GM19438 (cell line): ENCODE measurements at regions not wholly inside any gene's neighbourhood (a gene's known extent, or its start where the extent isn't known, plus 50 kb on each side); places are given as distances from the start of the nearest gene placed in this dataset.

Source experiments
- ATAC-seq: cut with Tn5 transposase; IDR thresholded peaks from one replicate; pipeline ENCODE4 v1.9.1; 2021; ENCODE audit warnings: low read depth; ENCODE audit not compliant: unreplicated experiment

DNA sequence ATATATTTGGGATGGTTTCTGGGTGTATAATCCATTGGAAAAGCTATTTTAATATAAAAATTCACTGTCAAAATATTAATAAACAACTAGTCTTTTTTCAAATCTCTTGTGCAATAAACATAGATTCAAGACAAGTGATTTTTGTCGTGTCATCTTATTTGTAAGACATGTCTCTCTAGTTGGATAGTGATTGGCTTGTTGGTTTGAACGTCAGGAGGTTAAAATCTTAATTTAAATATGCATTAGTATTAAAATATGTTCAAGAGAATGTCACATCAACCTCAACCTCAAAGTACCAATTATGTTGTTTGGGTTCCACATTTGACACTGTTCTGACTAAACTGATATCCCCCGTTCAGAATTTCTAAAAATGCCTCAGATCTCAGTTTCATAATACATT lies 287.6 kb downstream of the CASP12 start:
- ATAC-seq = no peak

DNA sequence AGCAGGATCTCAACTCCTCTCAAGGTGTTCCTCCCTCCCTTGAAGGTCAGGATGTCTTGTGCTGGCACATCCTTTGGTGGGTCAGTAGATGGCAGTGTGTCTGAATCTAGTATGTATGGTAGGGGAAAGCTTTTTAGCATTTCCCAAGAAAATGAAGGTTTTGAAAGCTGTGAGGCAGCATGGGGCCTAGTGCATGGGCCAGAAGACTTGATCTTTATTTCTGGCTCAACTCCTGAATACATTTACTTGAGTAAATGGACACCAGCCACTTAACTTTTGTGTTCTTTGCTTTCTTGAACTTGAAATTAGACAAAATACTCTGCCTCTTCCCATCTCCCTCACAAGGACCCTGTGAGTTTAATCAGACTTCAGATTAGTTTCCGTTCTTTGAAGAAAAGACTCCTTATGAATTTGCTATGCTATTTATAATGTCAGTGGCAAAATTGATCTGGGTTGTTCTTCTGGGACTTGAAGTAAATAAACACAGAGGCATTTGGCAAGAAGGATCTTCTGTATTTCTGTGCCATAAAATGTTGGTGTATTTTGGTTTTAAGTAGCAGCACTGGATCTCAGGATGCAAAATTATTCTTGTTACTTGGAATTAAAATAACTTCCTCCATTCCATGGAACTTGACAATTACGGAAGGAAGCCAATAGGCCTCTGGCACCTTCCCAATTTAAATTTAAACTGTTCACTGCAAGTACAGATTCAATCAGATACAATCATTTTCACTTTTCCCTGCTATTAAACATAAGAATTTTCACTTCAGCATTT lies 288.8 kb downstream of the CASP12 start:
- ATAC-seq = peak; percentile 86

DNA sequence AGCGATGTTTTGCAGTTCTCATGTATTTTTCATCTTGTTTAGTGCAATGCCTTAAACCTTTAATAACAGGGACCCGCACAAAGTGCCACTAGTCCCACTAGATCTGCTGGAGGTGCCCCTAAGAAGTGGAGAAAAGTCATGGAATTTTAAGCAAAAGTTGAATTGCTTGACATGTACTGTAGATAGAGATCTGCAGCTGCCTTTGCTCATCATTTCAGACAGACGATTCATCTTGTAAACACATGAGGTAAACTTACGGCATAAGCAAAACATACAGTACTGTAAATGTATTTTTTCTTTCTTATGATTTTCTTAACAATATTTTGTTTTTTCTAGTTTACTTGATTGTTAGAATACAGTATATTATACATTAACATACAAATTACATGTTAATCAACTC lies 295.6 kb downstream of the CASP12 start:
- ATAC-seq = no peak

DNA sequence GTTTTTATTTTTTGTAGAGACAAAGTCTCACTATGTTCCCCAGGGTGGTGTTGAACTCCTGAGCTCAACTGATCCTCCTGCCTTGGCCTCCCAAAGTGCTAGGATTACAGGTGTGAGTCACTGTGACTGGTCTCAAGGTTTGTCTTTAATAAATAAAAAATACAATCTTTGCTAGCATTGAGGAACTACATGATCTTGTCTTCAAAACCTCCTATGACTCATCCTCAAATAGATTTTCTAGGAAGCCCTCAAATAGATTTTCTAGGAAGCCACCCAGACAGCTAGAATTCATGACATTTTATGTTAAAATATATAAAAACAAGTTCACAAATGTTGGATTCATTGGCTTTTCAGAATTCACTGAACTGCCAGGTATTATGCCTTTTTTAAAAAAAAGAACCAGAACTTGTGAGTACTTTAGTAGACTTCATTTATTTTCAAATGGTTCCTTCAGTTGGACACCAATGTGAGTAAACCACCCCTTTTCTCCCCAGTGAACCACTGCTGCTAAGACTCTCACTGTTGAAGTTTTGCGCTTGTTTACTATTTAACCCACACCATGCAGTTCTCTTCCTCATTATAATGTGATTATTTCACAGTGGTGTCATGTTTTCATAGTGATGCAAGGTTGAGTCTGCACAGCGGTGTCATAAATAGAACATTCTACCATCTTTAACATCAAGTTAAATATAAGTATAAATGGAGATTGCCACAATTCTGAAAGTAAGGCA lies 303.9 kb downstream of the CASP12 start:
- ATAC-seq = no peak

DNA sequence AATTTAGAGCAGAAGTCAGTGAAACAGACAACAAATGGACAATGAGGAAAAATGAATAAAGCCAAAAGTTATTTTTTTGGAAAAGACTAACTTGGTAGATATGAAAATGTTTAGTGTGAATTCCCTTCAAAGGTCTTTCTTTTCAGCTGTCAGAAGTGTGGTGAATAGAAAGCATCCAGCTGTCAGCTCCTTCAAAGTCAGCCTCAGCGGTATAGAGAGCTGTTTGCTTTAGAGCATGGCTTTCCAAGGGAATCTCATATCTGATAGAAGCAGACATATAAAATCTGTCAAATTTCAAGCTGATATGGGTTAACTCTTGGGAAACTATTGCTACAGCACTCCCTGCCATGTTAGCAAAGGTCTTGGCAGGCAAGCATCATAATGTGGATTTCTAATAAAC lies 309.3 kb downstream of the CASP12 start:
- ATAC-seq = no peak

DNA sequence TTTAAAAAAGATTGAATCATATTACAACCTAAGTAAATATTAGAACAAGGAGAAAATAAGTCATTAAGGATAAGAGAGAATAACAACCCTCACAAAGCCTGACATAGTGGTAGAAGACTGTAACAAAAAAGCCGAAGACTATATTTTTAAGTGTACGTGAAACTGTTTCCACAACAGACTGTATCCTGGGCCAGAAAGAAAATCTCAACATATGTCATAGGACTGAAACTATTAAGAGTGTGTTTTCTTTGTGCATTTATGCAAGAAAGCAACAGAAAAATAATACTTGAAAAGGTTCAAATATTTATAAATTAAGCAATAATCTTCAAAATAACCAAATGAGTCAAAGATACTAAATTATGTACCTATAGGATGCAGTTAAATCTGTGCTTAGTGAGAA lies 309.8 kb downstream of the CASP12 start:
- no peak for ATAC-seq

DNA sequence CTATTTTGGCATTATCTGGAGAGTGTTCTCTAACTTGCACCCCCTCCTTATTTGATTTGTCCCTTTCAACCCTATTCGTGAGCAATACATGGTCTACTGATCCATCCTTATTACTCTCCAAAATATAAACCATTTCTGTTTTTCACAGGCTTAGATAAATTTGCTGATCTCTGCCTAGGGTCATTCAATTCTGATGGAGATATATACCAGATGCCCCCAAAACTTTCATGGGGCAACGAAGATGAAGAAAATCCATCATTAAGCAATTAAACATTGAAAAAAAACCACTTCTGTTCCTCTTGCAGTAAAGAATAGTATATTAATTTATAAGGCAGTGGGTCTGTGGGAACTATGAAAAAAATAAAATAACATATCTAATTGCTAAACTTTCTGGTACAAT lies 313.4 kb downstream of the CASP12 start:
- no peak for ATAC-seq

DNA sequence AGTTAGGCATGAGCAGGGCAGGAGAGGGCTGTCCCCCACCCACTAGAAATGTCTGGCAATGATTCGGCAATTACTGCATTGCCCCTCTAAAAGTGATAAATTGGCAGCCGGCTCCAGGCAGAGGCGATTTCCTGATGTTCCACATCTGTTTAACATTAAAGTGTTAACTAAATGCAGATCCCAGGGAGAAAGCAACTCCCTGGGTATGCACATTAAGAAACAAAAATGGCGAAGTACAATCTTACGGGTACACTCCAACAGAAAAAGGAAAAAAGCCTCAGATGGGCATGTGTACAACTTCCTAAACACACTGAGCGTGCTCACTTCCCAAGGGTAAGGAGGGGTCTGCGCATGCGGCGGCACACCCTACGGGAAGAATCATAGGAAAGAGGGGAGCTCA lies 314.4 kb downstream of the CASP12 start:
- no peak for ATAC-seq

DNA sequence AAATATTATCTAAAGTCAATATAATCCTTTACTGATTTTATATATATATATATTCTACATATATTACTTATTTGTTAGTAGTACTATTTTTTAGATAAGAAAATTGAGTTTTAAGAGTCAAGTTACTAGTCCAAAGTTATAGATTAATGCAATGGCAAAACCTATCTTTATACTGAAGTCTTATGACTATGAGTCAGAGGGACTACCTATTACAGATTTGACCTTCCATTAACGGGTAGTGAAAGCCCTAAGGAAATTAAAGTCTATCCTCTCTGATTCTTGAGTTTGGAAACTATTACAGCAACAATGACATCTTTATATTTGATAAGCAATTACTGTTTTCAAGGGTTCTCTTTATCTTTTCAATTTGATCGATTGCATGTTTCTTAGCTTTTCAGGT lies 315.8 kb downstream of the CASP12 start:
- ATAC-seq = no peak

DNA sequence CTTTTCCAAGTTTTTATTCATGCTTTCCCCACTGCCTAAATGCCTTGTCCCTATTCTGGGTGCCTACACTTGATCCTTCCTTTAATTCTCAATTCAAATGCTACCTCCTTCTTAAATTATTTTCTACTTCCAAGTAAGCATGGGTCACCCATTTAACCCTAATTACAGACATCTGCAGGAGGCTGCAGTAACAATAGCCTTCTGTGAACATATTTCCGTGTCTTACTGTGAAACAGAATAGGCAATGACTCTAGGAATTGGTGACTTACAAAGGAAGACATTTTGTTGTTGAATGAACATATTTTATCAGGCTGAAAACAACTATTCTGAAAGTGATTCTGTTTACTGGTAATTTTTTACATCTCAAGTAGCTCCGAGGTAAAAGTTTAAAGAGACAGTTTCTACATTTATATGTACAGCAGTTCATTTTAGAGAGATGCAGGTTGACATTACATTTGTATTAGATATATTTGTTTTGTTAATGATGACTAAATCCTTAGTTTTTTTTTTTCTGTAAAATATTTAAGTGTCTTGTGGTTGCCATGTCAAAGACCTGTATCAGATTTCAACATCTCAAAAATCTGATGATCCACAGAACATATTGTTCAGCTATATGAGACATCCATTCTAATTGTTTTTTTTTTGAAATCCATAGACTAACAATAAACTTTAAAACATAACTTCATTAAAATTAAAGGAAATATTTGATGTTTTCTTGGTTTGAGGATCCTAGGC lies 316.8 kb downstream of the CASP12 start:
- no peak for ATAC-seq

DNA sequence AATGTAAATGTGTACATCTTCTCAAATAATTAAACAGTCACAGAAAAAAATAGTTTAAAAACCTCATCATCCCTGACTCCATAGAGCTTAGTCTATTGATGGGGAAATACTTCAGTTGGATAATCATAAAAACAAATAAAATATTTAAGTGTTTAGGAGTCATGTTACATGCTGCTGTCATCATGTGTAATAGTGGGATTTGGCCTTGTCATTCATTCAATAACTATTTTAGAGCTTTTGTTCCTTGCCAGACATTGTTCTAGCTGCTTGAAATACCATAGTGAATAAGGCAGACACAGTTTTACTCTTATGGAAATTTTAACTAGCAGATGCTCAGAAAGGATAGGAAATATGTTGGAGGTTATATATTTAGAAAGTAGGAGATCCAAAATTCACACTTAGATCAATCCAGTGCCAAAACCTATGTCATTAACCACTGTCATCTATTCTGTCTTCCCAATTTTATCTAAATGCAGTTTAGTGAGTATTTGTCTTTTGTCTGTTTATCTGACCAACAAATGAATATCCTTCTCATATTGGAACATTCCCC lies 324.7 kb downstream of the CASP12 start:
- ATAC-seq = no peak

DNA sequence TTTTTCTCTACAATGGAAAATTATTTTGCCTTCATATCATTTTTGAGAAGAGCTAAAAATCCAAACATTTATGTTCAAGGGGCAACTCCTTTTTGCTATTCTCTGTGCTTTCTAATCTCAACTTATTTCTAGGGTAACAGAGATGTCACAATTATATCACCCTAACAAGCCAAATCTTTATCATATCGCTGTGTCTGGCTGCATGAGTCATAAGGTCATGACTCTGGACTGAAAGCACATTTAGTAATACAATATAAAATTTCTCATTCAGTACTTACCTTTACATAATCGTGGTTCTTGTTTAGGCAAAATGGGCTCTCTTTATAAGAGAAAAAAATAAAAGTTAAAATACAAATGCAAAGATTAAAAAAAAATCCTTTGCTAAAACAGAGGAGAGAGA lies 326.0 kb downstream of the CASP12 start:
- no peak for ATAC-seq

DNA sequence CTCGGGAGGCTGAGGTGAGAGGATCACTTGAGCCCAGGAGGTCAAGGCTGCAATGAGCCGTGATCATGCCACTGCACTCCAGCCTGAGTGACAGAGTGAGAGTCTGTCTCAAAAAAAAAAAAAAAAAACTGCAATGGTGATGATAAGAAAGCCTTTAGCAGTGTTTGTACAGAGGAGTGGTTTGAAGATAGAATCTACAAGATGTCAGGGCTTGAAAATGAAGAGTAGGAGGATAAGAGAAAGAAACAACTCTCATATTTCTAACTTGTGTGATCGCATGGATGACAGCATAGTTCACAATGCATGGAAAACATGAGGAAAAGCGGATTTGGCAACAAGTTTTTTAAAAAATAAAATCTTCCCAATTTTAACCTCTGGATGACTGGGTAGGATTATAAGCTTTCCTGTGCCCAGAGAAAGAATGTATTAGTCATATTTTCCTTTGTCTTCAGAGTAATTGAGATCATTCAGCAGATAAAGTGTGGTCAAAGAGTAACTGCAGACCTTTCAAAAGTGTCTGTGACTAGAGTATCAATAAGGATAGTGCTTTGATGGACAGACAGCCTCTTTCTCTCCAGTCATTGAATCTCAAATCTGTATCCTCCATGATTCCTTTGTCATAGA lies 328.1 kb downstream of the CASP12 start:
- ATAC-seq = no peak

DNA sequence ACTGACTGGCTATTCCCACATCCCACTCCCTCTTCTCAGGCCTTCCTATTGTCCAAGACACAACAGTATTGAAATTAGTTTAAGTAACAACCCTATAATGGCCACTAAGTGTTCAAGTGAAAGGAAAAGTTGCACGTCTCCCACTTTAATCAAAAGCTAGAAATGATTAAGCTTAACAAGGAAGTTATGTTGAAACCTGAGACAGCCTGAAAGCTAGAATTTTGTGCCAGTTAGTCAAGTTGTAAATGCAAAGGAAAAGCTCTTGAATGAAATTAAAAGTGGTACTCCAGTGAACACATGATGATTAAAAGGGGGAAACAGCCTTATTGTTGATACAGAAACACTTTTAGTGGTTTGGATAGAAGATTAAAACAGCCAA lies 332.7 kb downstream of the CASP12 start:
- no peak for ATAC-seq

DNA sequence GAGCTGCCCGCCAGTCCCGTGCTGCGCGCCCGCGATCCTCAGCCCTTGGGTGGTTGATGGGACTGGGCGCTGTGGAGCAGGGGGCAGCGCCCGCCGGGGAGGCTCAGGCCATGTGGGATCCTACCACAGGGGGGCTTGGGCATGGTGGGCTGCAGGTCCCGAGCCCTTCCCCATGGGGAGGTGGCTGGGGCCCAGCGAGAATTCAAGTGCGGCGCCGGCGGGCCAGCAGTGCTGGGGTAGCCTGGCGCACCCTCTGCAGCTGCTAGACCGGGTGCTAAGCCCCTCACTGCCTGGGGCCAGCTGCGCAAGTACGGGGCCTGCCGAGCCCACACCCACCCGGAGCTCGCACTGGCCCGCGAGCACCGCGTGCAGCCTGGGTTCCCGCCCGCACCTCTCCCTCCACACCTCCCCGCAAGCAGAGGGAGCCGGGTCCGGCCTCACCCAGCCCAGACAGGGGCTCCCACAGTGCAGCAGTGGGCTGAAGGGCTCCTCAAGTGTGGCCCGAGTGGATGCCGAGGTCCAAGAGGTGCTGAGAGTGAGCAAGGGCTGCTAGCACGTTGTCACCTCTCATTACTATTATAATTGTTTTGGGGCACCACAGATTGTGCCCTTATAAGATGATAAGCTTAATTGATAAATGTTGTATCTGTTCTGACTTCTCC lies 333.2 kb downstream of the CASP12 start:
- ATAC-seq = no peak

DNA sequence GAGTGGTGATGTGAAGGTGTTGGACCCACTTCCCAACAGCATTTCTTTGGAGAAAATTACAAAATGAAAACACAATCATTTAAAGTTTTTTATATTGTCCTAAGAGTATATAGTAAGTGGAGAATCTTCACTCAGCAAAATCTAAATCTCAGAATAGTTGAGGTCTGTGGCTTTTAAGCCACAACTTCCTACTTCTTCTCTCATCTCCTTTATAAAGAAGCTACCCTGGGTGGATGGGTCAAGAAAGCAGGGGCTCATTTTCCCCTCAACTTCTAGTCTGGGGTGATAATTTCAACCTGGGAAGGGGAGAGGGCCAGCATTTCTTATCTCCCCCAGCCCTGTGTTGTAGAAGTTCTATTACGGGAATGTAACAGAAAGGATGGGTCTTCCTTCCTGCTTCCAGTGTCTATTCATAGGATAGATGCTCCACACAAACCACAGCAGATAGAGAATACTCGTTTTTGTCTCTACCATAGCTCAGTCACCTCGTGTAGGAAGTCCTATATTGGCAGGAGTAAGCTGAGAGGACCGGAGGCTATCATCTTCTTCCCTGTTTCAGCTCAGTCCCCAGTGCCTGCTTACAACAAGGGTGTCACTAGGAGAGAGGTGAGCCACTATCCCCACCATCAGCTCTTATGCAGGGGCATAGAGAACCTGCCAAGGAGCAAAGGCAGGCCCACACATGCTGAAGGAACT lies 341.5 kb downstream of the CASP12 start:
- no peak for ATAC-seq

DNA sequence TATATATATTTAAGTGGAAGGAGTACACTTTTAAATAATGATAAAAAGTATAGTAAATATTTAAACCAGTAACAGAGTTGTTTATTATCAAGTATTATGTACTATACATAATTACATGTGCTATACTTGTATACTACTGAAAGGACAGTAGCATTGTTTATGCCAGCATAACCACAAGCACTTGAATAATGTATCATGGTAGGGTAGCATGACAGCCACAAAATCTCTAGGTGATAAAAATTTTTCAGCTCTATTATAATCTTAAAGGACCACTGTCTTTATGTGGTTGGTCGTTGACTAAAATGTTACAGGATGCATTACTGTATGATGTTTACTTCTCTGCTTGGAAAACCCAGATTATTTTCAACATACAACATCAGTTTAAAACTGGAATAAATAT lies 349.2 kb downstream of the CASP12 start:
- no peak for ATAC-seq

DNA sequence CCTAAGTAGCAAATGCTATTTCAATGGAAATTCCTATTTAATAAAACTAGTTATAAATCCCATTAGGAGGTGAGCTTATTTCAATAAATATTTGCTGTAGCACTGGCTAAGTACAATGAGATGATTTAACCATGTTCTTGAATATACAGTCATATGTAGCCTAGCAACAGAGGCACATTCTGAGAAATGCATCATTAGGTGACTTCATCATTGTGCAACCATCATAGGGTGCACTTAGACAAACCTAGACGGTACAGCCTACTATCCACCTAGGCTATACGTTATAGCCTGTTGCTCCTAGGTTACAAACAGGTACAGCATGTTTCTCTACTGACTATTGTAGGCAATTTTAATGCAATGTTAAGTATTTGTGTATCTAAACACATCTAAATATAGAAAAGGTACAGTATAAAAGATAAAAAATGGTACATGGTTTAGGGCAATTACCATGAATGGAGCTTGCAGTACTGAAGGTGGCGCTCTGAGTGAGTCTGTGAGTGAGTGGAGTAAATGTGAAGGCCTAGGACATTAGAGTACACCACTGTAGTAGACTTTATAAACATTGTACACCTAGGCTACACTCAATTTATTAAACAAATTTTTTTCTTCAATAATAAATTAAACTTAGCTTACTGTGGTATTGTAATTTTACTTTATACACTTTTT lies 350.1 kb downstream of the CASP12 start:
- no peak for ATAC-seq

DNA sequence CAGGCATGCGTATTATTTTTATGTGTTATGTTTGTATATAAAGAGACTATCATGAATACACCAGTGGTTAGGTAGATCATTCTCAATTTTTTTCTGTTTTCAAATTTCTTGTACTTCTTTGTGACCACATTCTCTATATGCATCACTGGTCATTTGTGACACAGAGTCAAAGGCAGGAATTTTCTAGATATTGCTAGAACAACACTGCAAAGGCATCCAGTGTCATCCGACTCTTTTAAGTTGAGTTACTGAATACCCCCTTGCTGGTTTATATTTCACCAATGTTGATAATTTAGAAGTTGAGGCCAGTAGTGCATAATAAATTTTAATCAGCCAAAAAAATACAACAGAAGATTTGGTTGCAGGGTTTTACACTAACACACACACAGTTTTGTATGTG lies 351.8 kb downstream of the CASP12 start:
- no peak for ATAC-seq
